K562 (cell line): ENCODE measurements at regions not wholly inside any gene's neighbourhood (a gene's known extent, or its start where the extent isn't known, plus 50 kb on each side); places are given as distances from the start of the nearest gene placed in this dataset.
A peak's percentile ranks its signal among the peaks of the same experiment; 100 is the strongest.

Source experiments
- ARHGAP35 ChIP-seq: fragments of 450-650 bp; IDR thresholded peaks from 2 replicates; pipeline ENCODE4 v1.6.1; 2018; ENCODE audit not compliant: partially characterized antibody
- CBFB ChIP-seq: sonication (generic); formaldehyde crosslinking; IDR thresholded peaks from 2 replicates; pipeline ENCODE4 v1.4.0; 2020; ENCODE audit warnings: mild to moderate bottlenecking, missing genetic modification reagents
- CCNT2 ChIP-seq: IDR thresholded peaks from 2 replicates; pipeline ENCODE4 v1.6.1; 2011; ENCODE audit warnings: borderline replicate concordance, low read depth, mild to moderate bottlenecking, moderate library complexity, mixed read lengths, low read length; ENCODE audit not compliant: insufficient read length; ENCODE audit errors: extremely low read depth
- EGR1 ChIP-seq: fragments of 450-650 bp; conservative IDR thresholded peaks from 2 replicates; pipeline ENCODE4 v1.6.1; 2017; ENCODE audit warnings: mild to moderate bottlenecking
- ERF ChIP-seq: fragments of 450-650 bp; formaldehyde crosslinking; IDR thresholded peaks from 2 replicates; pipeline ENCODE4 v1.4.0; 2020; ENCODE audit warnings: mild to moderate bottlenecking, mixed read lengths
- ETS1 ChIP-seq: conservative IDR thresholded peaks from 2 replicates; pipeline ENCODE4 v1.6.1; 2011; ENCODE audit warnings: low read depth, mild to moderate bottlenecking, low read length; ENCODE audit not compliant: control insufficient read depth
- ETS2 ChIP-seq: IDR thresholded peaks from 2 replicates; pipeline ENCODE4 v1.6.1; 2016; ENCODE audit warnings: borderline replicate concordance, missing genetic modification characterization, mild to moderate bottlenecking, moderate library complexity, missing compliant biosample characterization; ENCODE audit not compliant: poor library complexity, severe bottlenecking
- FOSL1 ChIP-seq: fragments of 200-800 bp; sonication (Bioruptor generic); conservative IDR thresholded peaks from 2 replicates; pipeline ENCODE4 v1.6.1; 2016; ENCODE audit warnings: missing genetic modification characterization, missing compliant biosample characterization
- GATAD2A ChIP-seq: fragments of 450-650 bp; IDR thresholded peaks from 2 replicates; pipeline ENCODE4 v1.6.1; 2017
- HOXB6 ChIP-seq: fragments of 250-450 bp; sonication (Bioruptor Pico); IDR thresholded peaks from 2 replicates; pipeline ENCODE4 v1.5.1; 2022; ENCODE audit warnings: mild to moderate bottlenecking, borderline replicate concordance
- ILK ChIP-seq: fragments of 450-650 bp; IDR thresholded peaks from 2 replicates; pipeline ENCODE4 v1.6.1; 2016; ENCODE audit warnings: missing genetic modification characterization, low read depth, mild to moderate bottlenecking, missing compliant biosample characterization, moderate library complexity, borderline replicate concordance
- JUN ChIP-seq, 2 experiments: sonication (generic) in 1 of 2; formaldehyde crosslinking in 1 of 2; IDR thresholded peaks; 2 replicates each; pipeline versions ENCODE4 v1.6.1 to v1.8.0; 2012 to 2022; ENCODE audit warnings: borderline replicate concordance in 2 of 2, mild to moderate bottlenecking in 2 of 2, improper control_type of control experiment in 1 of 2, low read depth in 1 of 2, low read length in 1 of 2, missing genetic modification reagents in 1 of 2
- KAT8 ChIP-seq: fragments of 450-650 bp; IDR thresholded peaks from 2 replicates; pipeline ENCODE4 v1.6.1; 2016; ENCODE audit warnings: low read depth, mild to moderate bottlenecking
- MAFF ChIP-seq: IDR thresholded peaks from 2 replicates; pipeline ENCODE4 v1.6.1; 2012; ENCODE audit warnings: low read length, improper control_type of control experiment
- MBD2 ChIP-seq: sonication (generic); IDR thresholded peaks from 2 replicates; pipeline ENCODE4 v1.6.1; 2016; ENCODE audit warnings: low read depth, borderline replicate concordance
- MCM7 ChIP-seq, 2 experiments: fragments of 450-650 bp; IDR thresholded peaks; 2 replicates each; pipeline ENCODE4 v1.6.1; 2016 to 2018
- MED1 ChIP-seq: sonication (generic); formaldehyde crosslinking; IDR thresholded peaks from 2 replicates; pipeline ENCODE4 v1.8.1; 2023; ENCODE audit warnings: missing genetic modification reagents, borderline replicate concordance
- MTA2 ChIP-seq: fragments of 450-650 bp; IDR thresholded peaks from 2 replicates; pipeline ENCODE4 v1.6.1; 2016; ENCODE audit warnings: low read depth
- NELFE ChIP-seq: IDR thresholded peaks from 2 replicates; pipeline ENCODE4 v1.6.1; 2011; ENCODE audit warnings: mild to moderate bottlenecking; ENCODE audit not compliant: insufficient read depth, insufficient read length
- POLR3G ChIP-seq: IDR thresholded peaks from 2 replicates; pipeline ENCODE4 v1.6.1; 2011; ENCODE audit not compliant: insufficient read length, insufficient replicate concordance; ENCODE audit errors: extremely low read depth
- RBM25 ChIP-seq: fragments of 200-400 bp; formaldehyde crosslinking; IDR thresholded peaks from 2 replicates; pipeline ENCODE4 v1.6.1; 2018; ENCODE audit warnings: low read length, low read depth, moderate library complexity; ENCODE audit not compliant: severe bottlenecking
- RHOXF2B ChIP-seq: fragments of 250-450 bp; sonication (Bioruptor Pico); conservative IDR thresholded peaks from 2 replicates; pipeline ENCODE4 v1.5.1; 2021
- SAP30 ChIP-seq: fragments of 200-600 bp; sonication (generic); IDR thresholded peaks from 2 replicates; pipeline ENCODE4 v1.6.1; 2012; ENCODE audit warnings: borderline replicate concordance, low read depth, mild to moderate bottlenecking, moderate library complexity, low read length, control low read depth, inconsistent platforms; ENCODE audit not compliant: insufficient read depth, poor library complexity, severe bottlenecking
- SOX6 ChIP-seq: fragments of 450-650 bp; IDR thresholded peaks from 2 replicates; pipeline ENCODE4 v1.6.1; 2014; ENCODE audit warnings: mild to moderate bottlenecking
- TRIM24 ChIP-seq, 2 experiments: fragments of 450-650 bp; IDR thresholded peaks; 2 replicates each; pipeline ENCODE4 v1.6.1; 2016
- TRIM28 ChIP-seq: fragments of 450-650 bp; IDR thresholded peaks from 2 replicates; pipeline ENCODE4 v1.6.1; 2017
- ZNF12 ChIP-seq: sonication (generic); formaldehyde crosslinking; IDR thresholded peaks from 2 replicates; pipeline ENCODE4 v1.4.0; 2020; ENCODE audit warnings: mild to moderate bottlenecking, missing genetic modification reagents
- ZNF146 ChIP-seq: IDR thresholded peaks from one replicate; pipeline ENCODE4 v1.6.1; 2018; ENCODE audit warnings: missing compliant biosample characterization; ENCODE audit not compliant: unreplicated experiment
- ZNF280A ChIP-seq: fragments of 450-650 bp; IDR thresholded peaks from 2 replicates; pipeline ENCODE4 v1.6.1; 2018; ENCODE audit warnings: mild to moderate bottlenecking, low read depth; ENCODE audit not compliant: partially characterized antibody

GRCh38 chr1:166489670-166490436 lies 323.1 kb upstream of the FAM78B start (continued):
- no peak for TF ChIP-seq ZNF280A
- no peak for TF ChIP-seq MAFF
- no peak for TF ChIP-seq ZNF12
- no peak for TF ChIP-seq MBD2
- TF ChIP-seq ERF, result no peak
- peak; percentile 54 for TF ChIP-seq SOX6
- TF ChIP-seq SAP30, result peak; percentile 79
- TF ChIP-seq MCM7 (IDR thresholded peaks at IDR 0.05), result no peak
- peak; percentile 58 for TF ChIP-seq JUN (IDR thresholded peaks at IDR 0.05; ENCODE audit: borderline replicate concordance, low read depth, low read length)
- peak; percentile 96 for TF ChIP-seq JUN (CRISPR knock-in tag; IDR thresholded peaks at IDR 0.05; ENCODE audit: borderline replicate concordance)
- TF ChIP-seq ZNF146 (CRISPR knock-in tag), result no peak
- peak; percentile 39 for TF ChIP-seq RBM25
- no peak for TF ChIP-seq RHOXF2B
- TF ChIP-seq ARHGAP35, result no peak
- TF ChIP-seq ILK (tag), result no peak
- TF ChIP-seq HOXB6, result no peak
- peak; percentile 91 for TF ChIP-seq FOSL1
- TF ChIP-seq POLR3G, result no peak
- TF ChIP-seq GATAD2A, result peak; percentile 89
- no peak for TF ChIP-seq TRIM28
- peak in 1 of 2 experiments; percentile 35; a peak in 1 of 4 replicates for TF ChIP-seq TRIM24 (IDR thresholded peaks at IDR 0.05)
- TF ChIP-seq ETS2 (tag), result no peak
- TF ChIP-seq KAT8, result no peak
- no peak for TF ChIP-seq ETS1
- TF ChIP-seq CCNT2, result no peak
- TF ChIP-seq EGR1, result peak; percentile 79
- peak; percentile 59 for TF ChIP-seq MTA2
- TF ChIP-seq NELFE, result no peak
- no peak for TF ChIP-seq CBFB (CRISPR knock-in tag)
- no peak for TF ChIP-seq MED1
